Neural cell (in vitro differentiated cells): ENCODE measurements at regions not wholly inside any gene's neighbourhood (a gene's known extent, or its start where the extent isn't known, plus 50 kb on each side); places are given as distances from the start of the nearest gene placed in this dataset.

Source experiments
- CTCF ChIP-seq: fragments of 450-650 bp; IDR thresholded peaks from 2 replicates; pipeline ENCODE4 v1.5.1; 2014; ENCODE audit warnings: antibody characterized with exemption, mild to moderate bottlenecking, moderate library complexity; ENCODE audit not compliant: poor library complexity, severe bottlenecking
- EP300 ChIP-seq: fragments of 450-650 bp; conservative IDR thresholded peaks from 2 replicates; pipeline ENCODE4 v1.6.1; 2014; ENCODE audit warnings: antibody characterized with exemption, mild to moderate bottlenecking, moderate library complexity; ENCODE audit not compliant: poor library complexity, severe bottlenecking
- EZH2 ChIP-seq: fragments of 200-600, 300-800 bp; shearing (Covaris generic), sonication (generic); IDR thresholded peaks from 2 replicates; pipeline ENCODE4 v1.6.1; 2014; ENCODE audit warnings: antibody characterized with exemption, low read length, borderline replicate concordance, mild to moderate bottlenecking; ENCODE audit not compliant: insufficient read depth, poor library complexity, severe bottlenecking
- RAD21 ChIP-seq: fragments of 450-650 bp; conservative IDR thresholded peaks from 2 replicates; pipeline ENCODE4 v1.6.1; 2014; ENCODE audit warnings: antibody characterized with exemption, mild to moderate bottlenecking, moderate library complexity
- REST ChIP-seq: IDR thresholded peaks from 2 replicates; pipeline ENCODE4 v1.6.1; 2012; ENCODE audit warnings: borderline replicate concordance
- TAF1 ChIP-seq: IDR thresholded peaks from 2 replicates; pipeline ENCODE4 v1.6.1; 2012; ENCODE audit warnings: low read depth

GRCh38 chr2:111691164-111691875 is 192.7 kb downstream of the ANAPC1 start:
- no peak for TF ChIP-seq RAD21
- no peak for TF ChIP-seq CTCF
- TF ChIP-seq EZH2, result no peak
- no peak for TF ChIP-seq EP300
- TF ChIP-seq REST, result no peak
- no peak for TF ChIP-seq TAF1
